ENCODE measurements at regions not wholly inside any gene's neighbourhood (a gene's known extent, or its start where the extent isn't known, plus 50 kb on each side); places are given as distances from the start of the nearest gene placed in this dataset.

GRCh38 chr11:80603472-80603871, 1162.6 kb upstream of the TENM4 start:
- DNase-seq (ENCODE audit: low read depth), result no peak

- DNase-seq (ENCODE audit: low read depth), result no peak
These were observed 1158.1 kb upstream of the TENM4 start for GRCh38 chr11:80598905-80599304.

- no peak for DNase-seq (ENCODE audit: low read depth)
These were observed 1155.5 kb upstream of the TENM4 start for GRCh38 chr11:80596291-80596810.

- no peak for DNase-seq (ENCODE audit: low read depth)
These were observed 1154.2 kb upstream of the TENM4 start for GRCh38 chr11:80595011-80595410.

- DNase-seq (ENCODE audit: low read depth), result no peak
These were observed 1153.0 kb upstream of the TENM4 start for GRCh38 chr11:80593648-80594374.

GRCh38 chr11:80592546-80592945, 1151.7 kb upstream of the TENM4 start:
- DNase-seq (ENCODE audit: low read depth), result no peak

- DNase-seq (ENCODE audit: low read depth), result no peak
These were observed 1147.1 kb upstream of the TENM4 start for GRCh38 chr11:80587906-80588305.

- DNase-seq (ENCODE audit: low read depth), result no peak
These were observed 1145.6 kb upstream of the TENM4 start for GRCh38 chr11:80586464-80586863.

- DNase-seq (ENCODE audit: low read depth), result no peak
These were observed 1143.8 kb upstream of the TENM4 start for GRCh38 chr11:80584661-80585060.

- DNase-seq (ENCODE audit: low read depth), result no peak
These were observed 1129.0 kb upstream of the TENM4 start for GRCh38 chr11:80569832-80570231.

- no peak for DNase-seq (ENCODE audit: low read depth)
These were observed 1124.4 kb upstream of the TENM4 start for GRCh38 chr11:80565231-80565630.

- no peak for DNase-seq (ENCODE audit: low read depth)
These were observed 1121.8 kb upstream of the TENM4 start for GRCh38 chr11:80562523-80563125.

- no peak for DNase-seq (ENCODE audit: low read depth)
These were observed 1119.1 kb upstream of the TENM4 start for GRCh38 chr11:80559942-80560341.

- no peak for DNase-seq (ENCODE audit: low read depth)
These were observed 1112.7 kb upstream of the TENM4 start for GRCh38 chr11:80553565-80553964.

- no peak for DNase-seq (ENCODE audit: low read depth)
These were observed 1101.9 kb upstream of the TENM4 start for GRCh38 chr11:80542704-80543103.

- no peak for DNase-seq (ENCODE audit: low read depth)
These were observed 1097.2 kb upstream of the TENM4 start for GRCh38 chr11:80538040-80538439.

- DNase-seq (ENCODE audit: low read depth), result no peak
These were observed 1092.6 kb upstream of the TENM4 start for GRCh38 chr11:80533463-80533862.

- DNase-seq (ENCODE audit: low read depth), result no peak
These were observed 1091.9 kb upstream of the TENM4 start for GRCh38 chr11:80532633-80533232.

- DNase-seq (ENCODE audit: low read depth), result no peak
These were observed 1088.9 kb upstream of the TENM4 start for GRCh38 chr11:80529726-80530125.

- DNase-seq (ENCODE audit: low read depth), result no peak
These were observed 1085.0 kb upstream of the TENM4 start for GRCh38 chr11:80525663-80526405.

GRCh38 chr11:80524349-80524748, 1083.5 kb upstream of the TENM4 start:
- DNase-seq (ENCODE audit: low read depth), result no peak

- no peak for DNase-seq (ENCODE audit: low read depth)
These were observed 1082.2 kb upstream of the TENM4 start for GRCh38 chr11:80523057-80523456.

- no peak for DNase-seq (ENCODE audit: low read depth)
These were observed 1080.8 kb upstream of the TENM4 start for GRCh38 chr11:80521592-80521991.
